ENCODE measurements at regions not wholly inside any gene's neighbourhood (a gene's known extent, or its start where the extent isn't known, plus 50 kb on each side); places are given as distances from the start of the nearest gene placed in this dataset.
"Not testable (repeated sequence)": the region's sequence is repeated elsewhere in the genome, so short reads cannot be mapped to it uniquely, and the experiment has no call there.

DNA sequence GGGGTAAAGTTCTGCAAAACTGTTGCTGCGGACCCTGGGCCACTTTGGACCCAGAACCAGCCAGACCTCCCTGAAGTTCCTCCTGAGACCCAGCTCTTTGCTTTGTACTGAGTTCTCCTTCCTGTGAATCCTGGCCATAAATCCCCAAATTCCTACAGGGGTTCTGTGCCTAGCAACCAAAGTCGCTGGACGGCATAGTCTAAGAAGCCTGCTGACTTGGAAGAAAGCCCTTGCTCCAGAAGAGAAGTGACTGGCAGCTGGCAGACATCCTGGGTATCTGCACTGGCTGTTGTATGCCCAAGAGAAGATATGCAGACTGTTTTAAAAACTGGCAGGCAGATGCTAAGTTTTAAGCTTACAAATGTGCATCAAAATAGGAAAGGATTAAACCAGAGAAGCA, 99.9 kb upstream of the SLC24A4 start:
- no peak for DNase-seq (ENCODE audit: low read depth, low spot score)

DNA sequence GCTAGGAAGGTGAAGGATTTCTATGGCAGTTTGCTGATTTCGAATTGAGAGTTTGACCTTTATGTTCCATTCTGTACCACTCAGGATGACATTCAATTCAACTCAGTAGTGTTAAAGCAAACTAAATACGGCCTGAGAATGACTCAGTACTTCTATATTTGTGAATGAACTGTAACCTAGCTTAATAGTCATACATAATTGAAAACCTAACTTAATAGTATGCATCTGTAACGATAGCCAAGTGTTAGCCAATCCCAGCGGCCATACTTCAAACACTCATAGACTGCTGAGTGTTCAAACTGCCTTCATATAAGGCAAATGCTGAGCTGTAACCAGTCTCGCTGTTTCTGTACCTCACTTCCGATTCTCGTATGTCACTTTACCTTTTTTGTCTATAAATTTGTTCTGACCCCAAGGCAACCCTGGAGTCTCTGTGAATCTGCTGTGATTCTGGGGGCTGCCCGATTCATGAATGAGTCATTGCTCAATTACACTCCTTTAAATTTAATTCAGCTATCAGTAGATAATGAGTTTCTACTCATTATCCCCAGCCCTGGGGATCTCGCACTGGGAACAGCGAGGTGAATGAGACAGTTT, 98.5 kb upstream of the SLC24A4 start:
- peak; percentile 7 for DNase-seq (ENCODE audit: low read depth, low spot score)

DNA sequence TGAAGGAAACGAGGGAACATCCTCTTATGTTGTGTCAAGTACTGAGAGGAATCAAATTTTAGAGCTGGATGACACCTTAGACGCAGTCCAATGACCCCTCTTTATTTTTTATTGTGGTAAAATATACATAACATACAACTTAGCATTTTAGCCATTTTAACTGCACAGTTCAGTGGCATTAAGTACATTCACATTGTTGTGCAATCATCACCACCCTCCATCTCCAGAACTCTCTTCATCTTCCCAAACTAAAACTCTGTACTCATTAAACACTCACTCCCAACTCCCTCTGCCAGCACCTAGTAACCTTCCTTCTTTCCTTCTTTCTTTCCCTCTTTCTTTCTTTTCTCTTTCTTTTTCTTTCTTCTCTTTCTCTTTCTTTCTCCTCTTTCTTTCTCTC, 97.2 kb upstream of the SLC24A4 start:
- no peak for DNase-seq (ENCODE audit: low read depth, low spot score)

DNA sequence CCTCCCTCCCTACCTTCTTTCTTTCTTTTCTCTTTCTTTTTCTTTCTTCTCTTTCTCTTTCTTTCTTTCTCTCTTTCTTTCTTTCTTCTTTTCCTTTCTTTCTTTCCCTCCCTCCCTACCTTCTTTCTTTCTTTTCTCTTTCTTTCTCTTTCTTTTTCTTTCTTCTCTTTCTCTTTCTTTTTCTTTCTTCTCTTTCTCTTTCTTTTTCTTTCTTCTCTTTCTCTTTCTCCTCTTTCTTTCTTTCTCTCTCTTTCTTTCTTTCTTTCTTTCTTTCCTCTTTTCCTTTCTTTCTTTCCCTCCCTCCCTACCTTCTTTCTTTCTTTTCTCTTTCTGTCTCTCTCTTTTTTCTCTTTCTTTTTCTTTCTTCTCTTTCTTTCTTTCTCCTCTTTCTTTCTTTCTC, 96.8 kb upstream of the SLC24A4 start:
- not testable (repeated sequence) for DNase-seq (ENCODE audit: low read depth, low spot score)

DNA sequence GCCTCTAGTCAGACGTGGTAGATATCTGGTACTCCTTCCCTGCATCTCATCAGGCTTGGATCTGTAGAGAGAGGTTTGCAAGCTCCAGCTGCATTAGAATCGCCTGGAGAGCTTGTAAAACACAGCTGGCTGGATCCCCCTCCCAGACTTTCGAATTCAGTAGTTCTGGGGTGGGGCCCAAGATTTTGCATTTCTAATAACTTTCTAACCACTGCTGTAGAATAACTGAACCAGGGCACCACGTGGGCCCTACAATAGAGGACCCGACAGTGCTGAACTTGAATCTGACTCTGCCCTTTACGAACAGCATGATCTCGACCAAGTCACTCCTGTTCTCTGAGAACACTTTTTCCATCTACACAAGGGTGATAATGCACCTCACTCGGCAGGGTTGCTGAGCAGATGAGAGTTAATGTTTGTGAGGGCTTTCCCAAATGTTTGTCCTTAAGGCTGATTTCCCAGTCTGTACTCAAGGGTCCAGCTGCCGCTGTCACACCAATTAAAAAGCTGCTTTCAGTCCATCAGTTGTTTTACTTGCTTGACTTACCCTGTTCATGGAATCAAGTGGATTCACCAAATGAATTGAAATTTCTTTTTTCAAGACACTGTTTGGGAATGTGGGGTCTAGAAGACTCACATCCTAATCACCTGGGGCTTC, 86.6 kb upstream of the SLC24A4 start:
- DNase-seq (ENCODE audit: low read depth, low spot score) = no peak

DNA sequence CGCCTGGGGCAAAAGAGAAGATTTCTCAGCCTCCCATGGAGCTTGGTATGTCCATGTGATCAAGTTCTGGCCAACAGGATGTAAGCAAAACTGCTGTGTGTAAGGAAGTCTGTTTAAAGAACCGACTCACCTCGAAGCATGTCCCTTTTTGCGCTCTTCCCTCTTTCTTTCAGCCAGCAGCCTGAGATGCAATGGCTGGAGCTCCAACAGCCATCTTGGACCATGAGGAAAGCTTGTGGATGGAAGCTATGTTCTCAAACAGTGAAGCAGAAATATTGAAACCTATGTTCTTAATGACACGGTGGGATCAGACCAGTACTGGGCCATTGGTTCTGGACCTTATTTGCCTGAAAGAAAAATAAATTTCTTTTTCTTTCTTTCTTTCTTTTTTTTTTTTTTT, 82.3 kb upstream of the SLC24A4 start:
- no peak for DNase-seq (ENCODE audit: low read depth, low spot score)

DNA sequence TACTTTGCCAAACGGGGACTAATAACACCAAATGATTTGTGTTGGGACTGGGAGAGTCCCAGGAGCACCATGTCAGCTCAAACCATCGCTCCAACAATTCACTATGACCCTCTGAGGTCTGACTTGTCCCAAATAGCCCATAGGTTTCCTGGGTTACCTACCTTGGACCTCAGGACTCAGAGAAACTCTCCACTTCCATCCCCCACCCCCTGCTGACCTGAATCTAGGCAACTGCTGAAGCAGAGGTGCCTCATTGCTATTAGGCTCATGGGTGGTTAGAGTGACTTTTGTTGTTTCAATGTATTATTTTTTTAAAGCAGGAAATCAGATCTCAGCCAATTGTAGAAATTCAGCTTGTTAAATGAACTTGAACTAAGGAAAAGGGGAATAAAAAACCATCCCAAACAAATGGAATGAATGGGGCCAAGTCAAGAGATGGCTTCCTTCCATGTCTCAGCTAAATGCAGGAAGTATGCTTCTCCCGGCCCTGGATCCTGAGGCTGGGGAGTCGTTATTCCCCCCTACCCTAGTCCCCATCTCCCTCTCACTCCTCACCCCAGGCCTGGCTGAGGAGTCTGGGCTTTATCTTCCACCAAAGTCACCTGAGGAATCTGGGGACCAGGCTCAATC, 80.9 kb upstream of the SLC24A4 start:
- no peak for DNase-seq (ENCODE audit: low read depth, low spot score)

DNA sequence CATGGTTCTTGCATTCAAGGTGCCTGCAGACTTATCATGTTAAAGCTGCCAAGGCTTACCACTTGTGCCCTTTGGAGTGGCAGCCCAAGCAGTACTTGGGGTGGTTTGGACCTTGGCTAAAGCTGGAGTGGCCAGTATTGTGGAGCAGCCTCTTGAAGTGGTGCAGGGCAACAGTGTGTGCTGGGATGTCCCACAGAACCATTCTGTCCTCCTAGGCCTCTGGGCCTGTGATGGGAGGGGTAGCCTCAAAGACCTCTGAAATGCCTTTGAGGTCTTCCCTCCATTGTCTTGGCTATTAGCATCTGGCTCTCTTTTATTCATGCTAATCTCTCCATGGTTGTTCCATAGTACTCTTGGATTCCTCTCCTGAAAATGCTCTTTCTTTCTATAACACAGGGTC, 78.2 kb upstream of the SLC24A4 start:
- no peak for DNase-seq (ENCODE audit: low read depth, low spot score)

DNA sequence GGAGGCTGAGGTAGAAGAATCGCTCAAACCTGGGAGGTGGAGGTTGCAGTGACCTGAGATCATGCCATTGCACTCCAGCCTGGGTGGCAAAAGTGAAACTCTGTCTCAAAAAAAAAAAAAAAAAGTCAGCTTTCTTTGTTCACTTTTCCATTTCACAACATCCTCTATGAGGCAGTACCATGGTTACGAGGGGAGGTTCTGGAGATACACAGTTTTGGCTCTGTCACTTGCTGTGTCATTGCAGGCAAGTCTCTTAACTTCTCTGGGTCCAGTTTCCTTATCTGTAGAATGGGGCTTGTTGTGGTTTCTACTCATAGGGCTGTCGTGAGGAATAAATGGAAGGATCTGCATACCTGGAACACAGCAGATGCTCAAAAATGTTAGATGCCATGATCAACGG, 75.6 kb upstream of the SLC24A4 start:
- DNase-seq (ENCODE audit: low read depth, low spot score) = no peak

DNA sequence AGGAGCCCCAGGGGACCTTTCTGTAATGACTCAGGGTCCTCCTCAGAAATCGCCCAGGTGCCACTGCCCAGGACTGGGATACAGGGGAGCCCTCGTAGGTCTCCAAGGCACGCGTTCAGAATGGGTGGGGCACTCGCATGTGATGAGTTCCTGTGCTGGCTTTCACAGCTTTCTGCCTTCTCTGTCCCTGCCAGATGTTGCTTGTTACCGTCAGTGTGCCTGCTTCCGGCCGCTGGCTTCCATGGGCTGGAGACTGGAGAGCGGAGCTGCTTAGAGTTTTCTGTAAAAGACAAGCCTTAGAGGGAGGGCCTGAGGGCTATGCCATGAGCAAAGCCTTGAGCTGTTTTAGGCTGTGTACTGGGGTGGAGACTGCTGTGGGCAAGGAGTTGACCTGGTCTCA, 75.0 kb upstream of the SLC24A4 start:
- no peak for DNase-seq (ENCODE audit: low read depth, low spot score)

DNA sequence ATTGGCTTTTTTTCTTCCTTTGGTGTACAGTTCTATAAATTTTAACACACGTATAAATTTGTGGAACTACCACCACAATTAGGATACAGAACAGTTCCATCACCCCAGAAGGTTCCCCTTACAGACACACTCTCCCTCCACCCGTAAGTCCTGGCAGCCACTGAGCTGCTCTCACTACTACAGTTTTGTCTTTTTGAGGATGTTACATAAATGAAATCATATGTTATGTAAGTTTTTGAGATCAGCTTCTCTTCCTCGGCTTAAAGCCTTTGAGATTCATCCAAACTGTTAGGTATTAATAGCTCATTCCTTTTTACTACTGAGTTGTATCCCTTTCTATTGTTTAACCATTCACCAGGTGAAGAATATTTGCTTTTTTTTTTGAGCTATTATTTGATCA, 74.3 kb upstream of the SLC24A4 start:
- DNase-seq (ENCODE audit: low read depth, low spot score) = no peak

DNA sequence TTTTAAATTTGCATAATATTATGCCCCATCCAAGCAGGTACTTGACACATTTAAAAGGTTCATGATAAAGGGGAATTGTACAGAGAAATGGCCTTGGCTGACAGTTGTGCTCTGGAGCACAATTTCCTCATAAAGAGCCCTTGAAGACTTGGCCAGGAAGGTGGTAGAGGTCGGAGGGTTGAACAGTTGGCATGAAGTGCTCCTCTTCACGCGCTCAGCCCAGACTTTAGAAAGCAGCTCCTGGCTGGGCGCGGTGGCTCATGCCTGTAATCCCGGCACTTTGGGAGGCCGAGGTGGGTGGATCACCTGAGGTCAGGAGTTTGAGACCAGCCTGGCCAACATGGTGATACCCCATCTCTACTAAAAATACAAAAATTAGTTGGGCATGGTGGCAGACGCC, 72.6 kb upstream of the SLC24A4 start:
- not testable (repeated sequence) for DNase-seq (ENCODE audit: low read depth, low spot score)

DNA sequence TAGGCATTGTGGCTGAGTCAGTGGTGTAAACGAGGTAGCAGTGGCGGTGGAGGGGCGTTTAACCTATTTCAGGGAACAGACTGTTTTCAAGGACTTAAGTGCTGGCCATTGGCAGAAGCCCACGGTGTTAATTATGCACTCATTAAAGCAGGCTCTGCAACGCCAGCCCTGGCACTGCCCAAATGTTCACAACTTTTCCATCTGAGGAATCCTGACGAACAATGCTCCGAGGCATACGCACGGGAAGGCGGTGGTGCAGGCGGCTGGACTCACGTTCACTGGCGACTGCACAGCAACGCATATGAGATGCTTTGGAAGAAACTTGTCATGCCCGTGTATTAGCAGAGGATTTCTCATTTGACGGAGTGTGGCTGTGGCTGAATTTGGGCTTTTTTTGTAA, 70.6 kb upstream of the SLC24A4 start:
- peak; percentile 39 for DNase-seq (ENCODE audit: low read depth, low spot score)

DNA sequence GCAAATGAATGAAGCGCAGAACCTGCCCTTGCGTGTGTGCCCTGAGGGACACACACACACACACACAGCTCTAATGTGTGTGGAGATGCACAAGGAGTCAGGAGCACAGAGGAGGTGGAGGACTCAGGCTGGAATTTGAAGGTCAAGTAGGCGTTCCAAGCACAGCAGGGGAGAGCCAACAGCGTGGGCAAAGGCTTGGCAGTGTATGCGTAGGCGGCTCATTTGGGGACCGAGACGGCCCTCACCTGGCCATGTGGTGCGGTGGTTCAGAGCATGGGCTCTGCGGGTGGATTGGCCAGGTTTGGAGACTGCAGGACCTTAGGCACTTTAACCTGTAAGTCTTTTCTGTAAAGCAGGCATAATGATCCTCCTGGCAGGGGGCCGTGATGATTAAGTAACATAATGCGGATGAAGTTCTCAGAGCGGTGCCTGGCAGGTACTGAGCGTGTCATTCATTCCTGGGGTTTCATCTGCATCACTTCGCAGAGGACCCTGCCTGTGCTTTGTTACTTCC, 69.5 kb upstream of the SLC24A4 start:
- no peak for DNase-seq (ENCODE audit: low read depth, low spot score)

DNA sequence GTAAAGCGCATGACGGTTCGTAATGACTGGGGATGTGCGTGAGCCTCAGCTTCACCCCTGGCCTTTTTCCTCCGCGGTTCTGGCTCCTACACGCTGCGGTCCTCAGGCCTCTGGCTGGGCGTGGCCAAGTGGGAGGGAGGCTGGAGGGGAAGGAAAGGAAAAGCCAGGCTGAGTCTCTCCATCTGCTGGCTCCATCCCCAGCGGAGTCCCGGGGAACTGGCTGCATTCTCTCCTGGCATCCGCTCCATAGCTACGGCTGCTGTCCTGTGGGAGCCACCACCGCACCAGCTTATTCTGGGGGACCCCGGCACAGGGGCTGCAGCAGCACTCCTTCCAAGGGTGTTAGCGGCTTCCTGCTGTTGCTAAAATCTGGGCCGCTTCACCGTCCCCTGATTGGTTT, 68.2 kb upstream of the SLC24A4 start:
- peak; percentile 58 for DNase-seq (ENCODE audit: low read depth, low spot score)

DNA sequence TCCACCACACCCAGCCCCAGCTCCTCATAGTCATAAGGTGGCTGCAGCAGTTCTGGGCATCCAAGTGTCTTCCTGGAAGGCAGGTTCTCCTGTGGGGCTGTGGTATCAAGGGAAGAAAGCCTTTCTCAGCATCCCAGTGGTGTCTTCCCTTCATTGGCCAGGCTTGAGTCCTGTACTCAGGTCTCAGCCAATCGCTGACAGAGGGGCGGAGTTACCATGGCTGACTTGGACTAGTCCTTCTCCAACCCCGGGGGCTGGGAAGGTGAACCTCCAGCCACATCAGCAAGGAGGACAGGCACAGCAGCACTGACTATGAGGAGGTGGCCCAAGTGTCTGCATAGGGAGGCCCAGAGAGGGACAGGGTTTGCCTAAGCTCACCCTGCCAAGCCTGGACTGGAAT, 64.0 kb upstream of the SLC24A4 start:
- DNase-seq (ENCODE audit: low read depth, low spot score) = no peak

DNA sequence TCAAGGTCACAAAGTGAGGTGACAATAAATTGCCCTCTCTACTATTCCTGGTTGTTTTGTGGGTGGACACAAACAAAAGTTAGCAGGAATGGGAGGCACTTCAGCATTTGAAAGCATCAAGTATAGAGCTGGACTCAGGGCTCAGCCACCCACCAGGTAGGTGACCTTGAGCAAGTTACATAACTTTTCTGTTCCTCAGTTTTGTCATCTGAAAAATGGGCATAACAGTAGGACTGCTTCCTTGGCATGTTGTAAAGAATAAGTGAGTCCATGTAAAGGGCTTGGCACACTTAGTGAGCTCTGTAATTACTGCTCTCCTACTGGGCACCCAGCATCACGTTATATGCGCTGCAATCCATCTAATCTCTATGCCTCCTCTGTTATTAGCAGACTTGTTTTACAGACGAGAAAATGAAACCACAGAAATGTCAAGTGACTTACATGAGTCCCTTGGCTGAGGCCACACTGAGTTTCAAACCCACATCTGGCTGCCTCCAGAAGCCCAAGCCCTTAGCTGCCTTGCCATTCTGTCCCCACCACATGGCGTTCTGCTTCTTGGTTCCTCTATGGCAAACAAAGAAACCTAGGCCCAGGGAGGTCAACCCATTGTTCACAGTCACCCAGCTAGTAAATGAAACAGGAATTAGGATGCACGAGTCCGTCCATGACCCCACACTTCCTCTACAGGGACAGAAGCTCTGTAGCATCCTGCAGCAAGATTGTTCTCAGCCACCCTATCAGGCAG, 63.2 kb upstream of the SLC24A4 start:
- DNase-seq (ENCODE audit: low read depth, low spot score) = no peak

DNA sequence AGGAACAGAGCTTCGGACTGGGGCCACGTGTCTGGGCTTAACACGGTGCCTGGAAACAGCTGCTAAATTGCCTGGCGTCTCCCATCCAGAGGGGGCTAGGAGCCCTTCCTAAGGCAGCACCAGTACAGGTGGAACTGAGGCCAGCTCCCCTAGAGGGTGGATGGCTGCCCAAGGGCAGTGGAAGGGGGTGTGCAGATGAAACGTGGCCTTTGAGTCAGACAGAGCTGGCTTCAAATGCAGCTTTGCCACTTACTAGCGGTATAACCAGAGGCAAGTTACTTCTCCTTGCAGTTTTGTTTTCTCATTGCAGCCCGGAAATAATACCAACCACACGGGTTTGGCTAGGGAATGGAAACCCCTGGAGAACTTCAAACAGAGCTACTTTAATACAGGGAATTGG, 59.3 kb upstream of the SLC24A4 start:
- DNase-seq (ENCODE audit: low read depth, low spot score) = peak; percentile 15

DNA sequence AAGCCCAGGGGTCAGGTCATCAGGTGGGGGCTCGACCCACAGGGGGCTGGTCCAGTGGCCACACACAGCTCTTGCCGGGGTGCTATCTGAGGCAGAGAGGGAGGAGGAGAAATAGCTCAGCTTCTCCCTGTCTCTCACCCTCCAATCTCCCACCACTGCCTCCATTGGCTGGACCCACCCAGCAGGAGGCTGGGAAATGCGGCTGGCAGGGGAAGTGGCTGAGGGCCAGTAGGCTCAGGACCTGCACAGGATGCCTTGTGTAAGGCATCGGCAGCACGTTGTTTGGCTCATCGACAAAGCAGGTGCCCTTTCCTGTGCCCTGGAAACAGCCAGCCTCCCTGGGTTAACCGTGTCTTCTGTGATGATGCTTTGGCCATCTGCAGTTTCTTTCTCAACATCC, 58.8 kb upstream of the SLC24A4 start:
- DNase-seq (ENCODE audit: low read depth, low spot score) = no peak

DNA sequence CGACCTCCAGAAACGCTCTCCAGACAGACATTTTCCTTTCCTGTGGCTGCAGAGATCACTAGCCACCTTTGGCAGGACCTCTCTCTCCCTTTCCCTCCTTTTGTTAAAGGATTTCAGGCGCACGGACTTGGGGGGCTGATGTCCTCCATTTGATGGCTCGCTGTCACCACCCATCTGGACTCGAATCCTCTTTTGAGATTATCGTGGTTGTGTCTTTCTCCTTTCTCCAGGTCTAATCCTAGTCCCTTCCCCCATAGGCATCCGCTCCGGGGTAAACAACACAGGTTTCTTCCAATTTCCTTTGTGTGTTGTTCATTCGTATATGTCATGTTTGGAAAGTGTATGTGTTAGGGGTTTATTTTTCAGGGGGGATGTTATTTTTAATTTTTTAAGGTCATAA, 56.7 kb upstream of the SLC24A4 start:
- DNase-seq (ENCODE audit: low read depth, low spot score) = no peak
